ENCODE measurements at regions not wholly inside any gene's neighbourhood (a gene's known extent, or its start where the extent isn't known, plus 50 kb on each side); places are given as distances from the start of the nearest gene placed in this dataset.

DNA sequence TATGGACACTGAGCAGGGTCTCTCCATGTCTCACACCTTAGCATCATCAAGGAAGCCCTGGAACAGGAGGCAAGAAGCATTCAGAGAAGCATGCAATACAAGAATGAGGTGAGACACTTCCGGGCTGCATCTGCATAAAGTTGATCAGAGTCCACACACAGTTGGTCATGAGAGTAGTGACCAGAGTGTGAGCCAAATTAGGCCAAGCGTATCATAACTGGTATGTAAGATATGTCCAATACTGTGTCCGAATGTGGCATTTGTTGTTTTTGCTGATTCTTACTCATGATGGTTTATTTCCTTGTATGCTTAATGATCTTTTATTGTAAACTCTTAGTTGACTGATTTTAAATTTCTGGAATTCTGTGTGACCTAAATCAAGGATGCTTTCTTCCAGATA lies 315.7 kb downstream of the INSC start:
- Histone ChIP-seq H3K9ac (ENCODE audit: low read length) (no peak overlapping the region), H3K4me1 (ENCODE audit: insufficient read depth, low read length) (no peaks in the 10 kb centered on the region), H4K20me1 (ENCODE audit: low read length) (no peaks in the 10 kb centered on the region), H3K9me3 (ENCODE audit: low read length) (no peaks in the 10 kb centered on the region), H3K27me3 (ENCODE audit: low read length) (no peaks in the 10 kb centered on the region), H3K9me2 (replicated peaks; ENCODE audit: low read length) (no peaks in the 10 kb centered on the region), H3F3A (ENCODE audit: low read length, unreplicated experiment) (no peaks in the 10 kb centered on the region), H3K4me3 (ENCODE audit: low read length) (no peak overlapping the region), H3K27ac (ENCODE audit: low read length) (no peak overlapping the region), H3K4me2 (ENCODE audit: low read length) (no peak overlapping the region), H3K79me2 (ENCODE audit: low read length) (no peaks in the 10 kb centered on the region), H2AFZ (ENCODE audit: low read length) (no peak overlapping the region), H3K36me3 (ENCODE audit: low read depth, low read length) (no peaks in the 10 kb centered on the region)
- intact Hi-C loops (cut with micrococcal nuclease): no loop called here
- no peak for DNase-seq
- no peak for ATAC-seq
- CTCF ChIA-PET: no interaction called here
- no TSS peak for BruUV-seq (replicated peaks)
- POLR2A ChIA-PET (ENCODE audit: unreplicated experiment): no interaction called here
- TF ChIP-seq, protein P1, sequence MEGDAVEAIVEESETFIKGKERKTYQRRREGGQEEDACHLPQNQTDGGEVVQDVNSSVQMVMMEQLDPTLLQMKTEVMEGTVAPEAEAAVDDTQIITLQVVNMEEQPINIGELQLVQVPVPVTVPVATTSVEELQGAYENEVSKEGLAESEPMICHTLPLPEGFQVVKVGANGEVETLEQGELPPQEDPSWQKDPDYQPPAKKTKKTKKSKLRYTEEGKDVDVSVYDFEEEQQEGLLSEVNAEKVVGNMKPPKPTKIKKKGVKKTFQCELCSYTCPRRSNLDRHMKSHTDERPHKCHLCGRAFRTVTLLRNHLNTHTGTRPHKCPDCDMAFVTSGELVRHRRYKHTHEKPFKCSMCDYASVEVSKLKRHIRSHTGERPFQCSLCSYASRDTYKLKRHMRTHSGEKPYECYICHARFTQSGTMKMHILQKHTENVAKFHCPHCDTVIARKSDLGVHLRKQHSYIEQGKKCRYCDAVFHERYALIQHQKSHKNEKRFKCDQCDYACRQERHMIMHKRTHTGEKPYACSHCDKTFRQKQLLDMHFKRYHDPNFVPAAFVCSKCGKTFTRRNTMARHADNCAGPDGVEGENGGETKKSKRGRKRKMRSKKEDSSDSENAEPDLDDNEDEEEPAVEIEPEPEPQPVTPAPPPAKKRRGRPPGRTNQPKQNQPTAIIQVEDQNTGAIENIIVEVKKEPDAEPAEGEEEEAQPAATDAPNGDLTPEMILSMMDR (conservative IDR thresholded peaks at IDR 0.05; ENCODE audit: low read depth, low read length): no peak
- TF ChIP-seq EZH2phosphoT487 (IDR thresholded peaks at IDR 0.05; ENCODE audit: borderline replicate concordance, low read length) (no peak), EZH2 (IDR thresholded peaks at IDR 0.05; ENCODE audit: low read length, unreplicated experiment) (no peak)

DNA sequence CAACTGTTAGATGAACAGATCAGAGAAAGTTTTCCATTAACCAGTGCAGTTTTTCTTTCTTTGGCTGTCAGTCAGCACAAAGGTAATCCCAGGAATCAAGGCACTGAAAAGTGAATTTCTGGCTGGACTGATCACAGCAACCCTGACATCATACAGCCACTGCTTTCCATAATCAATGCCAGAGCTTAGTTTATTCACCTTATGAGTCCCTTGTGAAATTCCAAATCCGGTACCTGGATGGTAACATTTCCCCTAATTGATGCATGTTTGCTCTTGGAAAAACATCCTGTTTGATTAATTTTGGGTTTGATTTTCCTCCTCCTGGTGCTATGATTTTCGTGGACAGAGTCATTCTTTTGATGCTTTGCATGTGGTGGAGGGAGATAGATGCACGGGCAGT lies 319.8 kb downstream of the INSC start:
- DNase-seq: no peak
- Histone ChIP-seq H3K79me2 (ENCODE audit: low read length) (no peaks in the 10 kb centered on the region), H3K4me1 (ENCODE audit: insufficient read depth, low read length) (no peaks in the 10 kb centered on the region), H3K9ac (ENCODE audit: low read length) (no peak overlapping the region), H3K27ac (ENCODE audit: low read length) (no peak overlapping the region), H3F3A (ENCODE audit: low read length, unreplicated experiment) (no peaks in the 10 kb centered on the region), H3K36me3 (ENCODE audit: low read depth, low read length) (no peaks in the 10 kb centered on the region), H3K4me3 (ENCODE audit: low read length) (no peak overlapping the region), H3K27me3 (ENCODE audit: low read length) (no peaks in the 10 kb centered on the region), H3K9me2 (replicated peaks; ENCODE audit: low read length) (no peaks in the 10 kb centered on the region), H3K4me2 (ENCODE audit: low read length) (no peak overlapping the region), H4K20me1 (ENCODE audit: low read length) (no peaks in the 10 kb centered on the region), H3K9me3 (ENCODE audit: low read length) (no peaks in the 10 kb centered on the region), H2AFZ (ENCODE audit: low read length) (no peak overlapping the region)
- TF ChIP-seq EZH2phosphoT487 (IDR thresholded peaks at IDR 0.05; ENCODE audit: borderline replicate concordance, low read length) (no peak), EZH2 (IDR thresholded peaks at IDR 0.05; ENCODE audit: low read length, unreplicated experiment) (no peak)
- TF ChIP-seq, protein P1 (conservative IDR thresholded peaks at IDR 0.05; ENCODE audit: low read depth, low read length): no peak
- ChIA-PET POLR2A (ENCODE audit: unreplicated experiment) (no interaction called here), CTCF (no interaction called here)
- intact Hi-C loops (cut with micrococcal nuclease): no loop called here
- no TSS peak for BruUV-seq (replicated peaks)
- no peak for ATAC-seq

DNA sequence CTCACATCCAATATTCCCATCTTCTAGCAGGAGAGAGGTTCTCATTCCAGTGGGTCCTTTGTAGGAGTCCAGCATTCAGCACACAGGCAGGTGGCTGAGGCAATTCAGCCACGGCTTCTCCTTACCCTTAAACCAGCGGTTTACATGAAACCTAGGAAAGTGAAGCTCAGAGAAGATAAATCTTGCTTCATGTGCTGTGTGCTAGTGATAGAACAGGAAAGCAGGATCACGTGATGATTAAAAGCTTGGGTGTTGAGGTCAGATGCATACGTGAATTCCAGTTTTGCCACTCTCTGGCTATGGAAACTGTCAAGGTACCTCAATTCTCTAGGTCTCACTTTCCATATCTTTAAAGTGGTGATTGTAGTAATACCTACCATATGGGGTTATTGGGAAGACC lies 331.6 kb downstream of the INSC start:
- CTCF ChIA-PET: no interaction called here

More for the DNA sequence above, 331.6 kb downstream of the INSC start:
- Histone ChIP-seq H3K9me2 (replicated peaks; ENCODE audit: low read length) (no peaks in the 10 kb centered on the region), H3K9me3 (ENCODE audit: low read length) (no peaks in the 10 kb centered on the region), H3K4me1 (ENCODE audit: insufficient read depth, low read length) (no peaks in the 10 kb centered on the region), H3K4me3 (ENCODE audit: low read length) (no peak overlapping the region), H3K79me2 (ENCODE audit: low read length) (no peaks in the 10 kb centered on the region), H3F3A (ENCODE audit: low read length, unreplicated experiment) (no peaks in the 10 kb centered on the region), H3K4me2 (ENCODE audit: low read length) (no peak overlapping the region), H4K20me1 (ENCODE audit: low read length) (no peaks in the 10 kb centered on the region), H3K27ac (ENCODE audit: low read length) (no peak overlapping the region), H3K27me3 (ENCODE audit: low read length) (no peaks in the 10 kb centered on the region), H2AFZ (ENCODE audit: low read length) (no peak overlapping the region), H3K9ac (ENCODE audit: low read length) (no peak overlapping the region), H3K36me3 (ENCODE audit: low read depth, low read length) (no peaks in the 10 kb centered on the region)
- POLR2A ChIA-PET (ENCODE audit: unreplicated experiment): no interaction called here
- no peak for TF ChIP-seq EZH2 (IDR thresholded peaks at IDR 0.05; ENCODE audit: low read length, unreplicated experiment)
- TF ChIP-seq, protein P1 (conservative IDR thresholded peaks at IDR 0.05; ENCODE audit: low read depth, low read length): no peak
- no peak for TF ChIP-seq EZH2phosphoT487 (IDR thresholded peaks at IDR 0.05; ENCODE audit: borderline replicate concordance, low read length)
- ATAC-seq (no peak), DNase-seq (no peak)
- intact Hi-C loops (cut with micrococcal nuclease): no loop called here
- BruUV-seq (replicated peaks): no TSS peak
